Immature natural killer cell (primary cell): ENCODE measurements at regions not wholly inside any gene's neighbourhood (a gene's known extent, or its start where the extent isn't known, plus 50 kb on each side); places are given as distances from the start of the nearest gene placed in this dataset.

Experiments used
- DNase-seq, 3 donors: peaks; one replicate each; pipeline ENCODE4 v3.0.0; 2022; ENCODE audit warnings: mixed read lengths in 1 of 3
- H3K27ac Mint-ChIP-seq, 6 donors: one replicate each; pipeline ENCODE4 v1.8.0; 2020; ENCODE audit warnings: mixed read lengths in 6 of 6, mild to moderate bottlenecking in 5 of 6, inconsistent platforms in 4 of 6, moderate library complexity in 3 of 6
- H3K27me3 Mint-ChIP-seq, 3 donors: one replicate each; pipeline ENCODE4 v1.8.0; 2020 to 2021; ENCODE audit warnings: low read depth in 3 of 3, mild to moderate bottlenecking in 3 of 3, mixed read lengths in 3 of 3, moderate library complexity in 3 of 3, inconsistent platforms in 1 of 3
- H3K36me3 Mint-ChIP-seq, 3 donors: one replicate each; pipeline ENCODE4 v1.8.0; 2020; ENCODE audit warnings: mixed read lengths in 3 of 3, inconsistent platforms in 2 of 3, mild to moderate bottlenecking in 2 of 3
- H3K4me1 Mint-ChIP-seq, 2 donors: one replicate each; pipeline ENCODE4 v1.8.0; 2020; ENCODE audit warnings: inconsistent platforms in 2 of 2, mild to moderate bottlenecking in 2 of 2, mixed read lengths in 2 of 2, moderate library complexity in 1 of 2
- H3K4me3 Mint-ChIP-seq, 5 donors: one replicate each; pipeline ENCODE4 v1.8.0; 2020; ENCODE audit warnings: mild to moderate bottlenecking in 5 of 5, mixed read lengths in 5 of 5, inconsistent platforms in 3 of 5, moderate library complexity in 3 of 5
- H3K9me3 Mint-ChIP-seq, 6 donors: one replicate each; pipeline ENCODE4 v1.8.0; 2020; ENCODE audit warnings: mild to moderate bottlenecking in 6 of 6, mixed read lengths in 6 of 6, inconsistent platforms in 4 of 6, moderate library complexity in 3 of 6

GRCh38 chr11:115803073-115803740 is 299.0 kb upstream of the CADM1 start:
- no peak for DNase-seq
- Mint-ChIP-seq H3K27me3 (peaks cover 0 to 1% (median 0%) of the 10 kb centered on the region in 3 donors), H3K36me3 (no peaks in the 10 kb centered on the region), H3K4me1 (no peaks in the 10 kb centered on the region), H3K27ac (no peak overlapping the region), H3K9me3 (peaks cover 2 to 17% (median 5%) of the 10 kb centered on the region in 6 donors), H3K4me3 (no peak overlapping the region)

GRCh38 chr11:115802641-115803040 is 298.4 kb upstream of the CADM1 start:
- H3K27me3 Mint-ChIP-seq = peaks cover 0 to 1% (median under 1%) of the 10 kb centered on the region in 3 donors
- DNase-seq = no peak
- H3K36me3 Mint-ChIP-seq = no peaks in the 10 kb centered on the region
- no peak overlapping the region for H3K4me3 Mint-ChIP-seq
- H3K9me3 Mint-ChIP-seq = peaks cover under 1 to 12% (median 2%) of the 10 kb centered on the region in 6 donors
- H3K27ac Mint-ChIP-seq = no peak overlapping the region
- H3K4me1 Mint-ChIP-seq = no peaks in the 10 kb centered on the region

DNA sequence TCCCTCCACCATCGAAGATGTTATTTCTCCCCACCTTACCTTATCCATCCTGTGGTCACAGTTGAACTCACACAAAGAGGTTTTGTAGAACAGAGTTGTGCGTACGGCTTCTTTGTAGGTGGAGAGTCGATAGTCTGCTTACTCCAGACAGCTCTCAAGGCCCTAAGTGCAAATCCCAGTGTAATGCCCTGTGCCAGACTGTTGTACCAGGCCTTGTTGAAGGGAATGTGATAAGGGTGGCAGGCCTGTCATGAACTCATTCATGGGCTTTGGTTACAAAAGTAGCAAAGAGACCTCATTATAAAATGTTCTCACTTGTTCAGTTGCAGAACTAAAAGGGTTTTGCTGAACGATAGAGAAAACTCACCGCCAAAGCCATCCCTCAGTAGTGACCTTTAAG is 288.7 kb upstream of the CADM1 start:
- Mint-ChIP-seq H3K4me3 (no peak overlapping the region), H3K27ac (no peak overlapping the region), H3K27me3 (peaks cover 0 to 5% (median 0%) of the 10 kb centered on the region in 3 donors), H3K4me1 (no peaks in the 10 kb centered on the region), H3K36me3 (no peaks in the 10 kb centered on the region), H3K9me3 (peaks cover 0 to 5% (median 0%) of the 10 kb centered on the region in 6 donors)
- no peak for DNase-seq

- DNase-seq = no peak
- no peaks in the 10 kb centered on the region for H3K36me3 Mint-ChIP-seq
- H3K4me1 Mint-ChIP-seq = no peaks in the 10 kb centered on the region
- peaks cover 2 to 8% (median 3%) of the 10 kb centered on the region in 3 donors for H3K27me3 Mint-ChIP-seq
- H3K4me3 Mint-ChIP-seq = no peak overlapping the region
- H3K27ac Mint-ChIP-seq = no peak overlapping the region
- peaks cover 0 to 5% (median 2%) of the 10 kb centered on the region in 6 donors for H3K9me3 Mint-ChIP-seq
Observed at GRCh38 chr11:115787302-115787701, 283.1 kb upstream of the CADM1 start.

DNA sequence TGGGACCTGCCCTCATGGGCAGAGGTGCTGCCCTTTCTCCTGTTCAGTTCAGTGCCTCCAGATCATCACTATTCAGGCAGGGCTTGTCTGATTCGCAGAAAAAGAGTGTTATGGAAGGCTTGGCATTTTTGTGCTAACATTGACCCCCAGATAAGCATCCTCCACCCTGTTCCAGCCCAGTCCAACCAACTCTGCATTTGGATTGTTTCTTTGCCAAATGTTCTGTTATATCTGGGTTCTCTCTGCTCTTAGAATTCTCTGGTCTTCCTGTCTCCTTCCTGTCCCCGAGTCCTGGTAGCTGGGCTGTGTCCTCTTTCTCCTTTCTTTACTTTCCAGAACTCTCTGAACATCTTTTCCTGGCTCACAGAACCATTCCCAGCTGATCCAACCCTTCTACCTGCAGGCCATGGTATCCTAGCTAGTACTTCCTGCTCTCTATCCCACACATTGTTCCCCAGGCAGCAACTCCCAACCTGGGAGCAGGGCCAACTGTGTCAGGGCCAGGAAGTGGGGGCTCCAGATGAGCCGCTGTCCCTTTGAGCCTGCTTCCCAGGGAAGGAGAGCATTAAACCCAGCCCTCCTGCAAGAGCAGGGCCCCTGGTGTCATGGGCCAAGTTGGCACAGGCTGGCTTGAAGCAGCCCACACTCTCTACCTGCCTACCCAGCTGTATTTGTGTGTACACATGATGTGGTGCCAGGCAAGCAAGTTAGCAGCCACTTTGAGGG is 280.7 kb upstream of the CADM1 start:
- Mint-ChIP-seq H3K4me3 (no peak overlapping the region), H3K27ac (no peak overlapping the region), H3K9me3 (peaks cover 0 to 5% (median 0%) of the 10 kb centered on the region in 6 donors)

DNA sequence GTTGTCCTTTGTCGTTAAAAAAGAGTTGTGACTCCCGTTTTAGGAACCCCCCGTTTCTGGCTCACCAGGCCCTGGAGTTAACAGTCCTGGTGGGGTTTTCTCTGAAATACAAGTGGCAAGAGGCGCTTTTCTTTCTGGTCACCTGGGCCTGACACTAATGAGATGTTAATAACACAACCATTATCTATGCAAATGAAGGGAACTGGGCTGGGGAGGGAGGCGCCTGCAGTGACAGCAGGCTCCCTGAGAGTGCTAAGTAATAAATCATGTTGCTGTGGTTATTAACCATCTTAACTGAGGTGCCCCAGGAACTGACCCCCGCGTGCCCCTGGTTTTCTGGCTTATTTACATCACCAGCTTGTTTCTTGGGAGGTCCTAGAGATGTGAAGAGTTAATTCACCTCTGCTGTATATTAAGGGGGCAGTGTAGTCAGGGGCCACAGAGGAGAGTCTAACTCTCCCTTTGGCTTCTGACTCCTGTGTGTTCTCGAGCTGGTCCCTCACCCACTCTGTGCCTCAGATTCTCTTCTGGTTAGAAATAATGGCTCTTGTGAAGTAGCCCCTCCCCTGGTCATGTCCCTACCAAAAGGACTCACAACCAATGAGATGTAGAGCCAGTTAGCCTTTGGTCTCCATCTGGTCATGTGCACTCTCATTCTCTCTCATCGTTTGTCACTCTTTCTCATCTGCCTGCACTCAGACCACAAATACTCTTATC is 276.6 kb upstream of the CADM1 start:
- Mint-ChIP-seq H3K27ac (no peak overlapping the region), H3K27me3 (peaks cover 0 to 6% (median 4%) of the 10 kb centered on the region in 3 donors), H3K4me1 (no peaks in the 10 kb centered on the region), H3K36me3 (no peaks in the 10 kb centered on the region), H3K9me3 (peaks cover 0 to 5% (median 0%) of the 10 kb centered on the region in 6 donors), H3K4me3 (no peak overlapping the region)
- no peak for DNase-seq

More for the DNA sequence above, 280.7 kb upstream of the CADM1 start:
- H3K4me1 Mint-ChIP-seq = no peaks in the 10 kb centered on the region
- peaks cover 2 to 14% (median 3%) of the 10 kb centered on the region in 3 donors for H3K27me3 Mint-ChIP-seq
- no peak for DNase-seq
- no peaks in the 10 kb centered on the region for H3K36me3 Mint-ChIP-seq

- Mint-ChIP-seq H3K9me3 (peaks cover 0 to 5% (median 0%) of the 10 kb centered on the region in 6 donors), H3K4me1 (no peaks in the 10 kb centered on the region), H3K27me3 (peaks cover 0 to 6% (median 4%) of the 10 kb centered on the region in 3 donors), H3K36me3 (no peaks in the 10 kb centered on the region), H3K4me3 (no peak overlapping the region), H3K27ac (no peak overlapping the region)
- DNase-seq = no peak
Observed at GRCh38 chr11:115778928-115779650, 274.9 kb upstream of the CADM1 start.

- Mint-ChIP-seq H3K27me3 (peaks cover 0 to 8% (median 7%) of the 10 kb centered on the region in 3 donors), H3K4me3 (no peak overlapping the region), H3K9me3 (no peaks in the 10 kb centered on the region), H3K4me1 (no peaks in the 10 kb centered on the region), H3K36me3 (no peaks in the 10 kb centered on the region), H3K27ac (no peak overlapping the region)
- DNase-seq = no peak
Observed at GRCh38 chr11:115776916-115777315, 272.7 kb upstream of the CADM1 start.

DNA sequence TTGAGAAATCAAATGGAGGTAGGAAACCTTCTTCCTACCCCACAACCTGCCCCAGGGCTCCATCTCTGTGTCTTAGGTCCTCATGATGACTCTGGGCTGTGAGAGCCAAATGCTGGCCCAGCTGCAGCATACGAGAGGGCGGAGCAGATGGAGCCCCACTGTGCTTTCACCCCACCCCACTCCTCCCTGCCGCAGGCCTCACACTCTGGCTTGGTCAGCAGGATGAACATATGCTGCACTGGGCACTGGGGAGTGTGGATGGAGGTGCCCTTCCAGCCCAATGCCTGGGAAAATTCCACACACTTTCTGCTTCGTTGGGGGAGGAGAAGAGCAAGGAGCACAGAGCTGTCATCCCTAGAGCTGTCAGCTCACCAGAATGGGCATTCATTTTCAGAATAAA is 271.6 kb upstream of the CADM1 start:
- no peaks in the 10 kb centered on the region for H3K4me1 Mint-ChIP-seq
- no peak overlapping the region for H3K27ac Mint-ChIP-seq
- DNase-seq = no peak
- H3K9me3 Mint-ChIP-seq = no peaks in the 10 kb centered on the region
- no peaks in the 10 kb centered on the region for H3K36me3 Mint-ChIP-seq
- peaks cover 0 to 7% (median 3%) of the 10 kb centered on the region in 3 donors for H3K27me3 Mint-ChIP-seq
- no peak overlapping the region for H3K4me3 Mint-ChIP-seq

- DNase-seq = no peak
- H3K4me1 Mint-ChIP-seq = no peaks in the 10 kb centered on the region
- no peaks in the 10 kb centered on the region for H3K36me3 Mint-ChIP-seq
- peaks cover 0 to 9% (median 2%) of the 10 kb centered on the region in 3 donors for H3K27me3 Mint-ChIP-seq
- no peak overlapping the region for H3K27ac Mint-ChIP-seq
- no peak overlapping the region for H3K4me3 Mint-ChIP-seq
- H3K9me3 Mint-ChIP-seq = no peaks in the 10 kb centered on the region
Observed at GRCh38 chr11:115774756-115775155, 270.5 kb upstream of the CADM1 start.

- no peak for DNase-seq
- no peak overlapping the region for H3K4me3 Mint-ChIP-seq
- no peaks in the 10 kb centered on the region for H3K4me1 Mint-ChIP-seq
- H3K27me3 Mint-ChIP-seq = peaks cover 2 to 6% (median 3%) of the 10 kb centered on the region in 3 donors
- H3K27ac Mint-ChIP-seq = no peak overlapping the region
- peaks cover 0 to 1% (median 0%) of the 10 kb centered on the region in 6 donors for H3K9me3 Mint-ChIP-seq
- no peaks in the 10 kb centered on the region for H3K36me3 Mint-ChIP-seq
Observed at GRCh38 chr11:115769891-115770290, 265.7 kb upstream of the CADM1 start.

DNA sequence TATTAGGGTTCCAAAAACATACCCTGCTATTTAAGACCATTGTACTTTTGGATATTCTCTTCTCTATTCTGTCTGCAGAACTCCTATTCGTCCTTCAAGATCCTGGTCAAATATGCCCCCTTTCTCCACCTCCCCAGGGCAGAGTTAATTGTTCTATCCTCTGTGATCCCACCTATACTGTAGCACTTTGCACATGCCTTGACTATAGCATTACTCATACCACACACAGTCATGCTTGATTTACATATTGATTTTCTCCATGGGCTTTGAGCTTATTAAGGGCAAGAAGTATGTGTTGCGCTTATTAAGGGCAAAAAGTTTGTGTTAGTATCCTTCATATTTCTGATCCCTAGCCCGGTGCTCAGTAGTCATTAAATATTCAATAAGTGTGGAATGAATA is 263.7 kb upstream of the CADM1 start:
- H3K4me3 Mint-ChIP-seq = no peak overlapping the region
- DNase-seq = no peak
- H3K27me3 Mint-ChIP-seq = peaks cover 1 to 3% (median 2%) of the 10 kb centered on the region in 3 donors
- H3K9me3 Mint-ChIP-seq = peaks cover 0 to 1% (median 0%) of the 10 kb centered on the region in 6 donors
- H3K36me3 Mint-ChIP-seq = no peaks in the 10 kb centered on the region
- H3K4me1 Mint-ChIP-seq = no peaks in the 10 kb centered on the region
- H3K27ac Mint-ChIP-seq = no peak overlapping the region

GRCh38 chr11:115767047-115767802 is 263.0 kb upstream of the CADM1 start:
- H3K9me3 Mint-ChIP-seq = peaks cover 0 to 1% (median 0%) of the 10 kb centered on the region in 6 donors
- H3K27ac Mint-ChIP-seq = no peak overlapping the region
- no peak overlapping the region for H3K4me3 Mint-ChIP-seq
- no peaks in the 10 kb centered on the region for H3K4me1 Mint-ChIP-seq
- no peak for DNase-seq
- H3K36me3 Mint-ChIP-seq = no peaks in the 10 kb centered on the region
- peaks cover 1 to 3% (median 2%) of the 10 kb centered on the region in 3 donors for H3K27me3 Mint-ChIP-seq
